CD4-positive, alpha-beta memory T cell (primary cell): ENCODE measurements at regions not wholly inside any gene's neighbourhood (a gene's known extent, or its start where the extent isn't known, plus 50 kb on each side); places are given as distances from the start of the nearest gene placed in this dataset.

ENCODE experiments used
- CTCF ChIA-PET: fragments of 350-600 bp; sonication (Branson Sonifier 250); formaldehyde crosslinking; loops from one replicate; lab custom pipeline; 2021; ENCODE audit warnings: inconsistent platforms; ENCODE audit not compliant: partially characterized antibody; lab: Charles Lee
- POLR2A ChIA-PET: fragments of 350-600 bp; sonication (Branson Sonifier 250); formaldehyde crosslinking; loops from one replicate; lab custom pipeline; 2021; ENCODE audit not compliant: partially characterized antibody; lab: Charles Lee
- DNase-seq, 5 donors: peaks; one replicate each; pipeline versions ENCODE4 v3.0.0 to v3.0.0-alpha.2; 2020 to 2022; ENCODE audit warnings: mixed read lengths in 1 of 5
- H3K27ac ChIP-seq: one replicate; pipeline ENCODE4 v1.7.0; 2013; ENCODE audit warnings: low read depth, low read length
- H3K27me3 ChIP-seq: 2 replicates; pipeline ENCODE4 v1.7.0; 2013; ENCODE audit warnings: mild to moderate bottlenecking, low read length, moderate library complexity; ENCODE audit not compliant: insufficient read depth
- H3K36me3 ChIP-seq: 2 replicates; pipeline ENCODE4 v1.7.0; 2013; ENCODE audit warnings: mild to moderate bottlenecking, low read length, moderate library complexity; ENCODE audit not compliant: insufficient read depth
- H3K4me1 ChIP-seq: 2 replicates; pipeline ENCODE4 v1.7.0; 2013; ENCODE audit warnings: mild to moderate bottlenecking, low read length, moderate library complexity; ENCODE audit not compliant: insufficient read depth
- H3K4me3 ChIP-seq, 2 donors: one replicate each; pipeline ENCODE4 v1.7.0; 2013; ENCODE audit warnings: low read length in 2 of 2, mild to moderate bottlenecking in 1 of 2
- H3K9me3 ChIP-seq, 2 donors: one replicate each; pipeline ENCODE4 v1.7.0; 2013; ENCODE audit warnings: low read length in 2 of 2, control low read depth in 1 of 2; ENCODE audit not compliant: control insufficient read depth in 1 of 2
- H3K27ac Mint-ChIP-seq, 7 donors: one replicate each; pipeline ENCODE4 v1.8.0; 2020 to 2021; ENCODE audit warnings: mixed read lengths in 7 of 7, mild to moderate bottlenecking in 6 of 7, inconsistent platforms in 3 of 7, moderate library complexity in 3 of 7
- H3K27me3 Mint-ChIP-seq, 2 donors: one replicate each; pipeline ENCODE4 v1.8.0; 2020 to 2021; ENCODE audit warnings: mixed read lengths in 2 of 2
- H3K36me3 Mint-ChIP-seq, 2 donors: one replicate each; pipeline ENCODE4 v1.8.0; 2020 to 2021; ENCODE audit warnings: mixed read lengths in 2 of 2, inconsistent platforms in 1 of 2, mild to moderate bottlenecking in 1 of 2
- H3K4me1 Mint-ChIP-seq, 4 donors: one replicate each; pipeline ENCODE4 v1.8.0; 2020 to 2021; ENCODE audit warnings: mixed read lengths in 4 of 4, mild to moderate bottlenecking in 1 of 4
- H3K4me3 Mint-ChIP-seq, 8 donors: one replicate each; pipeline ENCODE4 v1.8.0; 2020 to 2021; ENCODE audit warnings: mixed read lengths in 8 of 8, mild to moderate bottlenecking in 7 of 8, moderate library complexity in 6 of 8, inconsistent platforms in 3 of 8
- H3K9me3 Mint-ChIP-seq, 8 donors: one replicate each; pipeline ENCODE4 v1.8.0; 2020 to 2021; ENCODE audit warnings: mixed read lengths in 8 of 8, mild to moderate bottlenecking in 5 of 8, inconsistent platforms in 3 of 8, moderate library complexity in 1 of 8
- intact Hi-C: fragments of 100-400 bp; cut with micrococcal nuclease; formaldehyde crosslinking; loops from one replicate; pipeline ENCODE4 v1.15.1; 2023

DNA sequence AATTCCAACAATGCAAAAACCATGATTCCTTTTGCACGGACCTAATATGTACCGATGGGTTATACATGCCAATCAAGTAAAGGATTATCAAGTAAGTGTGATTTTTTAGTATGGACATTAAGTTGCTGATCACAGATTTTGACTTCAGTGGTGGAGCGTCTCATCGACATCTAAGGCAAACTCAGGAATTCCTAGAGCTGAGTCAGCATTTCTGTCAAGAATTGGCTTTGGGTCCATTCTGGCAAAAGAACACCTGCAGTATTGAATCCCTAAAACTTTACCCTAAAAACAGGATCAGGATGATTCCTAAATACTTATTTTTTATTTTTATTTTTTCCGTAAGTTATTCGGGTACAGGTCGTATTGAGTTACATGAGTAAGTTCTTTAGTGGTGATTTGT is 83.6 kb downstream of the HPGD start:
- Mint-ChIP-seq H3K9me3 (peaks cover 0 to 8% (median 1%) of the 10 kb centered on the region in 8 donors), H3K27ac (no peak overlapping the region)

DNA sequence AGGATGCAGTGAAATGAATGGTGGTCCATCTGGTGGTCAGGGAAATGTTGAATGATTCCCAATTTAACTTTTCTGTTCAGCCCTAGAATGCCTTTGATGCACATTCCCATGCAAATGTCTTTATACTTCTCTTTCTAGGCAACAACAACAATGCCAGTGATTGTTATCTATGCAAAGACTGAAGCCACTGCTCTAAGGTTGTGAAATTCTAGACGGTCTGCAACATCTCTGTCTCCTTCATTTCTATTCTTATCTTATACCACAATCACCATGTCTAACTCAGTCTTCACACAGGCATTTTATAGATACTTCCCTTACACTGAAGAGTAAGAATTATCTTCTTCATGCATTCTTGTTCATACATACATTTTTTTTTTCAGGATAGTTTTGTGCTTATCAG is 84.5 kb downstream of the HPGD start:
- Mint-ChIP-seq H3K27ac (no peak overlapping the region), H3K4me1 (no peaks in the 10 kb centered on the region), H3K4me3 (no peak overlapping the region), H3K36me3 (no peaks in the 10 kb centered on the region), H3K27me3 (peaks cover 0 to 5% of the 10 kb centered on the region in 2 donors), H3K9me3 (peaks cover 0 to 8% (median 1%) of the 10 kb centered on the region in 8 donors)
- no peak overlapping the region for H3K4me3 ChIP-seq
- no peaks in the 10 kb centered on the region for H3K4me1 ChIP-seq
- intact Hi-C loops, result no loop called here
- POLR2A ChIA-PET, result no interaction called here
- CTCF ChIA-PET, result no interaction called here
- H3K27me3 ChIP-seq, result no peaks in the 10 kb centered on the region
- H3K9me3 ChIP-seq, result no peaks in the 10 kb centered on the region
- no peaks in the 10 kb centered on the region for H3K36me3 ChIP-seq
- no peak overlapping the region for H3K27ac ChIP-seq
- DNase-seq, result no peak

More for the DNA sequence above, 83.6 kb downstream of the HPGD start:
- Mint-ChIP-seq H3K4me3 (no peak overlapping the region), H3K36me3 (no peaks in the 10 kb centered on the region), H3K27me3 (peaks cover 0 to 5% of the 10 kb centered on the region in 2 donors), H3K4me1 (no peaks in the 10 kb centered on the region)
- H3K4me1 ChIP-seq, result no peaks in the 10 kb centered on the region
- intact Hi-C loops, result no loop called here
- H3K27ac ChIP-seq, result no peak overlapping the region
- H3K27me3 ChIP-seq, result no peaks in the 10 kb centered on the region
- H3K36me3 ChIP-seq, result no peaks in the 10 kb centered on the region
- POLR2A ChIA-PET, result no interaction called here
- H3K4me3 ChIP-seq, result no peak overlapping the region
- CTCF ChIA-PET, result no interaction called here
- H3K9me3 ChIP-seq, result no peaks in the 10 kb centered on the region
- no peak for DNase-seq

DNA sequence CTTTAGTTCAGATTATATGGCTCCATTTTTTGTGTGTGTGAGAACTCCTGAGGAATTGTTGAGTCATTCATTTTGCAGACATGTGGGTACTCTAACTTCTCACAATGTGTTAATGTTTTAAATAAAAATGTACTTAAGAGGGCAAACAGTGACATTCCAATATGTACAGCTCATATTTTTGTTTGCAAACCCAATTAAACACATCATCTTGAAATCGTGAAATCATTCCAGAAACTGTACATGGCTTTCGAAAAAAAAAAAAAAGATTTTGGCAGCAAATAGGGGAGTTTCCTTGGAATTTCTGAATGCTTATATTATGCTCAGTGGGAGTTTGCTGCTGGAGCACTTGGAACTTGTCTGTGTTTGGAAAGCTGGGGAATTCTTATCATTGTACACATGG is 85.0 kb downstream of the HPGD start:
- Histone ChIP-seq H3K9me3 (no peaks in the 10 kb centered on the region), H3K36me3 (no peaks in the 10 kb centered on the region), H3K4me3 (no peak overlapping the region), H3K27ac (no peak overlapping the region), H3K4me1 (no peaks in the 10 kb centered on the region), H3K27me3 (no peaks in the 10 kb centered on the region)
- intact Hi-C loops, result no loop called here
- no peaks in the 10 kb centered on the region for H3K36me3 Mint-ChIP-seq
- H3K9me3 Mint-ChIP-seq, result peaks cover 0 to 8% (median 1%) of the 10 kb centered on the region in 8 donors
- DNase-seq, result no peak
- no peaks in the 10 kb centered on the region for H3K4me1 Mint-ChIP-seq
- peaks cover 0 to 4% of the 10 kb centered on the region in 2 donors for H3K27me3 Mint-ChIP-seq
- POLR2A ChIA-PET, result no interaction called here
- H3K4me3 Mint-ChIP-seq, result no peak overlapping the region
- CTCF ChIA-PET, result no interaction called here
- no peak overlapping the region for H3K27ac Mint-ChIP-seq

DNA sequence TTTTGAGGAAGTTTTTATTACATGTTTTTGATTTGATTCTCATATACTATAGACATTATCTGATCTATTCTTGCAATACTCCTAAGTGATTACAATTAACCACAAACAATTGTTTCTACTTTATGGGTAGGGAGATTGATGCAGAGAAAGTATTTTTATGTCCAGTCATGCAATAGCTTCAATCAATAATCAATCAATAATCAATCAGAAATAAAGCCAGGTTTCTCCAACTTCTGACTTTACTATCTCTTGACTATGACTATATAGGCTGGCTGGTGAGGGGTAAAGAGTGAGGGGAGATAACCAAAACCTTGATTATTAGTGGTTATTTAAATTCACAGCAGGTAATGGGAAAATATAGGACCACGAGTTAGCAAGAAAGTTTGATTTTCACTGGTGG is 85.9 kb downstream of the HPGD start:
- CTCF ChIA-PET, result no interaction called here
- Mint-ChIP-seq H3K4me3 (no peak overlapping the region), H3K4me1 (no peaks in the 10 kb centered on the region), H3K36me3 (no peaks in the 10 kb centered on the region), H3K27me3 (peaks cover 0 to 4% of the 10 kb centered on the region in 2 donors), H3K9me3 (peaks cover 0 to 8% (median 1%) of the 10 kb centered on the region in 8 donors), H3K27ac (no peak overlapping the region)
- POLR2A ChIA-PET, result no interaction called here
- intact Hi-C loops, result no loop called here
- DNase-seq, result no peak
- H3K27ac ChIP-seq, result no peak overlapping the region
- H3K4me1 ChIP-seq, result no peaks in the 10 kb centered on the region
- no peaks in the 10 kb centered on the region for H3K27me3 ChIP-seq
- H3K9me3 ChIP-seq, result no peaks in the 10 kb centered on the region
- no peaks in the 10 kb centered on the region for H3K36me3 ChIP-seq
- no peak overlapping the region for H3K4me3 ChIP-seq

DNA sequence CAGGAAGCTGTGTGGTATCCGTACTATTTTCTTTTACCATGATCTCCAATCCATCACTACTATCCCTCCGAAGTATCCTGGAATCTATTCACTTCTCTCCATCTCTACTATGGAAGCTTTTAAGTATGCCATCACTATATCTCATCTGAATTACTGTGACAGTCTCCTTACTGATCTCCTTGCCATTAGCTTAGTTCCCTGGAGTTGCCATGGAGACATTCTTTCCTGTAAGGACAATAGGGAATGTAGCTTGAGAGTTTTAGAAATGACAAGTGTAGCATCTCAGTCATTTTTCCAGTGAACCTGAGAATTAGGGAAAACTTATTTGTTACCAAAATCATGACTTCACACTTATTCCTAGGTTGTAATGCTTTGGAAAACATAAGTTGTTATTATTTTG is 86.3 kb downstream of the HPGD start:
- Mint-ChIP-seq H3K36me3 (no peaks in the 10 kb centered on the region), H3K9me3 (peaks cover 0 to 8% (median 0%) of the 10 kb centered on the region in 8 donors), H3K4me1 (no peaks in the 10 kb centered on the region), H3K4me3 (no peak overlapping the region), H3K27ac (no peak overlapping the region), H3K27me3 (peaks cover 0 to 4% of the 10 kb centered on the region in 2 donors)
- Histone ChIP-seq H3K9me3 (no peaks in the 10 kb centered on the region), H3K27ac (no peak overlapping the region), H3K36me3 (no peaks in the 10 kb centered on the region), H3K4me3 (no peak overlapping the region), H3K4me1 (no peaks in the 10 kb centered on the region), H3K27me3 (no peaks in the 10 kb centered on the region)
- ChIA-PET CTCF (no interaction called here), POLR2A (no interaction called here)
- intact Hi-C loops, result no loop called here
- no peak for DNase-seq

DNA sequence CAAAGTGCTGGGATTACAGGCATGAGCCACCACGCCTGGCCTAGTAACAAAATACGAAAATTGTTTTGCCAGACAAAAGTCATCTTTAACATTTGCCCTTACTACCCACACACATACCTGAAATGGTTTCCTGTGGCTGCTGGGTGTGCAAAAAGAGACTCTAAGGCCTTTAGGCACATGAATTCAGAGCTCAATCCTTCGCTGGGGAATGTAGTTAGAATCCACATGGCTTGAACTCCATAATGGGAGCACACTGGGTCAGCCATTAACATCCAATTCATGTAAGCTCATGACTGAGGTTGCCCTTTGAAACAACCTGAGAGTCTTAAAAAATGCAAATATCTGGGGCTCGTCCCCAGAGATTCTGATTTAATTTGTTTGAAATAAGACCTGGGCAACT is 87.8 kb downstream of the HPGD start:
- no peak for DNase-seq
- no peak overlapping the region for H3K27ac ChIP-seq
- ChIA-PET CTCF (no interaction called here), POLR2A (no interaction called here)
- H3K27ac Mint-ChIP-seq, result no peak overlapping the region
- no peaks in the 10 kb centered on the region for H3K36me3 ChIP-seq
- no peaks in the 10 kb centered on the region for H3K9me3 ChIP-seq
- no peaks in the 10 kb centered on the region for H3K27me3 ChIP-seq
- H3K4me1 ChIP-seq, result no peaks in the 10 kb centered on the region
- no peak overlapping the region for H3K4me3 Mint-ChIP-seq
- H3K4me1 Mint-ChIP-seq, result no peaks in the 10 kb centered on the region
- no peaks in the 10 kb centered on the region for H3K36me3 Mint-ChIP-seq
- no peak overlapping the region for H3K4me3 ChIP-seq
- H3K27me3 Mint-ChIP-seq, result peaks cover 0 to 4% of the 10 kb centered on the region in 2 donors
- peaks cover 0 to 8% (median 0%) of the 10 kb centered on the region in 8 donors for H3K9me3 Mint-ChIP-seq
- intact Hi-C loops, result no loop called here

DNA sequence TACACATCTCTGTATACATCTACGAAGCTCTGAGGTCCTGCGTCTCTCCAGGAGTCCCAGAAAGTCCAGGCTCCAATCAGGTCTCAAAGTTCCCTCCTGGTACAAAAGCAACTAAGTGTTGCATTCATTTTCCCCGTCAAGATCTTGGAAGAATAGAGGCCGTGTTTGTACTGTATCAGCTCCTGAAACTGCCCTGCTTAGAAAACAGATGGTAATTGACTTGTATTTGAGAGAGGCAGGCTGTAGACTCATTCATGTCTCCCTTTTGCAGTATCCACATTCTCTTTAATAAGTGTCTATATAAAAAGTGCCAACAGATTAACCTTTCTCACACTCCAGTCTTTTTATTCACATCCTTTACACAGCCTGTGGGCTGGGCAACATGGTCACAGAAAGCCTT is 91.7 kb downstream of the HPGD start:
- ChIA-PET POLR2A (no interaction called here), CTCF (interaction anchor here (0.7 kb wide), 1 partner anchor 1198 kb away, joined by 3 read pairs; no protein-coding TSS in a partner anchor)
- Mint-ChIP-seq H3K27ac (no peak overlapping the region), H3K4me1 (no peaks in the 10 kb centered on the region), H3K36me3 (no peaks in the 10 kb centered on the region), H3K27me3 (peaks cover 2 to 3% of the 10 kb centered on the region in 2 donors), H3K9me3 (no peaks in the 10 kb centered on the region), H3K4me3 (no peak overlapping the region)
- Histone ChIP-seq H3K4me3 (no peak overlapping the region), H3K27me3 (no peaks in the 10 kb centered on the region), H3K4me1 (no peaks in the 10 kb centered on the region), H3K27ac (no peak overlapping the region), H3K36me3 (no peaks in the 10 kb centered on the region), H3K9me3 (no peaks in the 10 kb centered on the region)
- DNase-seq, result no peak
- intact Hi-C loops, result no loop called here
